ENCODE measurements at regions not wholly inside any gene's neighbourhood (a gene's known extent, or its start where the extent isn't known, plus 50 kb on each side); places are given as distances from the start of the nearest gene placed in this dataset.

DNA sequence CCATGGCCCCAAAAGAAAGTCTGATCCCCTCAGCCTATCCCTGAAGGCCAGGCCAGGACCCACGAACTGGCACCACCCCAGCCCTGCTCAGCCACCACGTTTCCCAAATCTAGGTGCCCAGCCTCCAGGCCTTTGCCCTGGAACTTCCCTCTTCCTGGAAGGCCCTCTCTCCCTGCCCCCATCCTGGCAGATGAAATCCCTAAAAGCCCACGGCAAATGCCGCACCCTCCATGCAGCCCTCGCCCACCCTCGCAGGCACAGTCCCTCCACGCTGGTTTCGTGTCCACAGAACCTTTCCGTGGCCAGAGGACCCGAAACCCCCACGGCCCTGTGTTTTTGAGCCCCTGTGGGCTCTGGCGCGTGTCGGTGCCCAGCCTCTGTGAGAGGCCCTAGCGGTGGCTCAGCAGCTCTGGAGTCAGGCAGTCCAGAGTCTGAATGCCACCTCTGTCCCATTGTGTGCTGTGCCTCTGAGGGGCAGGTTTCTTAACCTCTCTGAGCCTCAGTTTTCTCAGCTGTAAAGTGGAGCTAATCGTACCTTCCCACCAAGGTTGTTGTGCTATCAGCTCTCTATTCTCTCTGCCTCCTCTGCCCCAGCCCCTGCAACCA lies 138.5 kb upstream of the IQSEC1 start:
- TF ChIP-seq, protein P1, sequence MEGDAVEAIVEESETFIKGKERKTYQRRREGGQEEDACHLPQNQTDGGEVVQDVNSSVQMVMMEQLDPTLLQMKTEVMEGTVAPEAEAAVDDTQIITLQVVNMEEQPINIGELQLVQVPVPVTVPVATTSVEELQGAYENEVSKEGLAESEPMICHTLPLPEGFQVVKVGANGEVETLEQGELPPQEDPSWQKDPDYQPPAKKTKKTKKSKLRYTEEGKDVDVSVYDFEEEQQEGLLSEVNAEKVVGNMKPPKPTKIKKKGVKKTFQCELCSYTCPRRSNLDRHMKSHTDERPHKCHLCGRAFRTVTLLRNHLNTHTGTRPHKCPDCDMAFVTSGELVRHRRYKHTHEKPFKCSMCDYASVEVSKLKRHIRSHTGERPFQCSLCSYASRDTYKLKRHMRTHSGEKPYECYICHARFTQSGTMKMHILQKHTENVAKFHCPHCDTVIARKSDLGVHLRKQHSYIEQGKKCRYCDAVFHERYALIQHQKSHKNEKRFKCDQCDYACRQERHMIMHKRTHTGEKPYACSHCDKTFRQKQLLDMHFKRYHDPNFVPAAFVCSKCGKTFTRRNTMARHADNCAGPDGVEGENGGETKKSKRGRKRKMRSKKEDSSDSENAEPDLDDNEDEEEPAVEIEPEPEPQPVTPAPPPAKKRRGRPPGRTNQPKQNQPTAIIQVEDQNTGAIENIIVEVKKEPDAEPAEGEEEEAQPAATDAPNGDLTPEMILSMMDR (IDR thresholded peaks at IDR 0.05; ENCODE audit: low read depth, low read length, poor library complexity, severe bottlenecking), result no peak
- TF ChIP-seq EZH2phosphoT487 (IDR thresholded peaks at IDR 0.05; ENCODE audit: borderline replicate concordance, low read length), result no peak
- no peaks in the 10 kb centered on the region for H4K20me1 ChIP-seq (ENCODE audit: control insufficient read depth, insufficient read depth, low read depth, low read length)
- no peaks in the 10 kb centered on the region for H3K4me1 ChIP-seq (ENCODE audit: control insufficient read depth, low read length)
- no peaks in the 10 kb centered on the region for H3F3A ChIP-seq (ENCODE audit: control insufficient read depth, insufficient read depth)
- H3K9me2 ChIP-seq (replicated peaks; ENCODE audit: control insufficient read depth, low read length), result no peaks in the 10 kb centered on the region
- no peaks in the 10 kb centered on the region for H3K79me2 ChIP-seq (ENCODE audit: control insufficient read depth, low read length)
- H3K27ac ChIP-seq (ENCODE audit: low read depth, low read length), result no peak overlapping the region
- H3K27me3 ChIP-seq (ENCODE audit: control insufficient read depth, low read length), result 0 out of 2 replicates have a peak, but pooled peaks cover 2% of the 10 kb centered on the region
- no peaks in the 10 kb centered on the region for H3K36me3 ChIP-seq (ENCODE audit: control insufficient read depth, low read length)
- no peak overlapping the region for H3K4me3 ChIP-seq (ENCODE audit: low read length)
- H3K4me2 ChIP-seq (ENCODE audit: low read length), result no peak overlapping the region
- no peaks in the 10 kb centered on the region for H3K9me3 ChIP-seq (ENCODE audit: control insufficient read depth, insufficient read depth, low read length)

DNA sequence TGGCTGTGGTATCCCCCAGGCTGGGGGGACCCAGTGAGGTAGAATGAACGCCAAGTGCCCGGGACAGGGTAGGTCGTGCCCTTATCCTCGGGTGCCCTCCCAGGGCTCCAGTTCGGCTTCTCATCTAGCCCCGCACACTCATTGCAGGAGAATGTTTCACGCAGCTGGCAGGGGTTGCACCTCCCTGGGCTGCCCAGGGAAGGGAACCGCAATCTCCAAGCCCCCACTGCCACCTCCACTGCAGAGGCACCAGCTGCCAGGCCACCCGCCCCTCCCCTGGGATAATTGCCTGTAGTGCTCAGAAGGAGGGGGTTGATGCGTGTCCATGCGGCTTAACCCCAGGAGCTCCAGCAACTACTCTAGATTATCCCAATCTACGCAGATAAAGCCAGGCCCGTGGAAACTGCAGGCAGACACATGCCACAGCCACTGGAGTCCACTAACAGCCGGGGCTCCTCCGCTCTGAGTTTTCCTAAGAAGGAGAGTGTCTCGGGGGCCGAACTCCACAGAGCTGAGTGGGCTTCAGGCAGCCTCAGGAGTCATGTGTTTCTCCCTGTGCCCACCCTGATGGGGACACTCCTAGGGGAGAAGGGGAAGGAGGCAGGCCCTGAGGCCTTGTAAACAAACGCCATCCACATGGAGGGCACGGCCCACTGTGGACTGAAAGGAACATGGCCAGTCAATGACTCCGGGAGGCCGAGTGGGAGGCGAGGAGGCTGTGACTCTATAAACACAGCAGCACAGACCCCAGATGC lies 137.2 kb upstream of the IQSEC1 start:
- Histone ChIP-seq H3K9me2 (replicated peaks; ENCODE audit: control insufficient read depth, low read length) (no peaks in the 10 kb centered on the region), H3K4me3 (ENCODE audit: low read length) (no peak overlapping the region), H3K9me3 (ENCODE audit: control insufficient read depth, insufficient read depth, low read length) (no peaks in the 10 kb centered on the region), H3F3A (ENCODE audit: control insufficient read depth, insufficient read depth) (no peaks in the 10 kb centered on the region), H3K27me3 (ENCODE audit: control insufficient read depth, low read length) (0 out of 2 replicates have a peak, but pooled peaks cover 2% of the 10 kb centered on the region), H3K4me1 (ENCODE audit: control insufficient read depth, low read length) (no peaks in the 10 kb centered on the region), H3K79me2 (ENCODE audit: control insufficient read depth, low read length) (no peaks in the 10 kb centered on the region), H4K20me1 (ENCODE audit: control insufficient read depth, insufficient read depth, low read depth, low read length) (no peaks in the 10 kb centered on the region), H3K36me3 (ENCODE audit: control insufficient read depth, low read length) (no peaks in the 10 kb centered on the region), H3K4me2 (ENCODE audit: low read length) (no peak overlapping the region), H3K27ac (ENCODE audit: low read depth, low read length) (no peak overlapping the region)
- TF ChIP-seq, protein P1 (IDR thresholded peaks at IDR 0.05; ENCODE audit: low read depth, low read length, poor library complexity, severe bottlenecking), result no peak
- no peak for TF ChIP-seq EZH2phosphoT487 (IDR thresholded peaks at IDR 0.05; ENCODE audit: borderline replicate concordance, low read length)

DNA sequence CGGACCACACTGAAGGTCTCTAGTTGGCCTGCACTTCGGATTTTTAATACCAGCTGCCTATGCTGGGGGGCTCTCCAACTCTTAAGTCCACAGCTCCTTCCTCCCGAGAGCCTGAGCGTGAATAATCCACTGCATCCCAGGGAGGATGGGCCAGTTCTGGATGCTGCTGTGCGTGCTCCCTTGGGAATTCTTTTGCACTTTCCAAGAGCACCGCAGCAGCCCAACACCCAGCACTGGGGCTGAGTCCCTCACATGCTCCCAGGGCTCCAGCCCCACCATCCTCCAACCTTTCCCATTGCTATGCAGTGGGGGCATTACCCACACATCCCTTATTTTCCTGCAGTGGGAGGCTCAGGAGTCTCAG lies 136.4 kb upstream of the IQSEC1 start:
- Histone ChIP-seq H3K27me3 (ENCODE audit: control insufficient read depth, low read length) (0 out of 2 replicates have a peak, but pooled peaks cover 2% of the 10 kb centered on the region), H4K20me1 (ENCODE audit: control insufficient read depth, insufficient read depth, low read depth, low read length) (no peaks in the 10 kb centered on the region), H3K4me2 (ENCODE audit: low read length) (no peak overlapping the region), H3K4me3 (ENCODE audit: low read length) (no peak overlapping the region), H3F3A (ENCODE audit: control insufficient read depth, insufficient read depth) (no peaks in the 10 kb centered on the region), H3K79me2 (ENCODE audit: control insufficient read depth, low read length) (no peaks in the 10 kb centered on the region), H3K9me3 (ENCODE audit: control insufficient read depth, insufficient read depth, low read length) (no peaks in the 10 kb centered on the region), H3K9me2 (replicated peaks; ENCODE audit: control insufficient read depth, low read length) (no peaks in the 10 kb centered on the region), H3K27ac (ENCODE audit: low read depth, low read length) (no peak overlapping the region), H3K36me3 (ENCODE audit: control insufficient read depth, low read length) (no peaks in the 10 kb centered on the region), H3K4me1 (ENCODE audit: control insufficient read depth, low read length) (no peaks in the 10 kb centered on the region)
- TF ChIP-seq, protein P1 (IDR thresholded peaks at IDR 0.05; ENCODE audit: low read depth, low read length, poor library complexity, severe bottlenecking), result no peak
- TF ChIP-seq EZH2phosphoT487 (IDR thresholded peaks at IDR 0.05; ENCODE audit: borderline replicate concordance, low read length), result no peak
